ENCODE measurements at regions not wholly inside any gene's neighbourhood (a gene's known extent, or its start where the extent isn't known, plus 50 kb on each side); places are given as distances from the start of the nearest gene placed in this dataset.

DNA sequence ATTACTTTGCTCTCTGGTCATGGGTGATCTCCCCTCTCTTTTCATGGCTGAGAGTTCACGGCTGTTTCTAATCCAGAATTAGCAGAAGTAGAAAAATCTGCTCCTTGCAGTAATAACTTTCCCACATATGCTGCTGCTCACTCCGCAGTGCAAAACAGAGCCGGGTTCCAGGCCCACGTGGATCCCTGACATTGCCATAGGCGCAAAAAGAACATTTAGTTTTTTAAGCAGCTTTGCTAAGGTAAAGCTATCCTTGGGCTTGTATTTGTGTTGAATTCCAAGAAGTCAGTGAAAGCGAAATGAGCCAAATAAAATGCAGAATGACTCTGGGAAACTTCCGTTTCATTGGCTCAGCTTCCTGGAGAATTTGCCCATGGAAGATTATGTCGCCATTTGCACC lies 633.7 kb upstream of the SUCLG2 start:
- no peak for DNase-seq

DNA sequence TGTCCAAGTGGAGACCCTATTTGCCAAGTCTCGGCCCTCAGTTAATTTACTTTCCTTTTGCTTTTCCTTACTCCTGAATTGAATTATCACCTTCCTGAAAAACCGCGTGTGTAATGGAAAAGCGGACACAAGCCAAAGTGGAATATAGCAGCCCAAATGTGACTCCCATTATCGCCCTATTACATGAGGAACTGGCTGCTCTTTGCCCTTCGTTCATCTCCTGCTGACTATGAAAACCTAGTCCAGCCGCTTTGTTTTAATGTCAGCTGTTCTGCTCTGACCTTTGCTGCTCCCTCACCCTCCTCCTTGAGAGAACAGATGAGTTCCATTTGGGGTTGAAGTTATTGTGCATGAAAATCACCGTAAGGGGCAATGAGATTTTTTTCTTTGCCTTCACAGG lies 632.7 kb upstream of the SUCLG2 start:
- no peak for DNase-seq

DNA sequence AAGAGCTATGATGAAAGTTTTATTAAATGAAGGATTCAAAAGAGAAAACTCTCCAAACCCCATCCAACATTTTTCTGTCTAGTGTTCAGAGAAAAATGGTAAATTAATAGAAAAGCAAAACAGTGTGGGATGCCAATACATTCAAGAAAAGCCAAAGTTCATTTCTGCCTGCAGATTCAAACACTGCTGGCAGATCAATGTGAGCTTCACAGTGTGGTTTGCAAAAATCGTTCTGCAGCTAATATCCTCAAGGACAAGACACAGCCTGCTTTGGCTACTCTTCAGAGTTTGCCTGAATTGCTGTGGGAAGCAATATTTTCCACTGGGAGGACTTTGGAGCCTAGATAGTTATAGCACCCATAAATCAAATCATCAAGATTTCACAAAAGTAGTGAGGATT lies 619.9 kb upstream of the SUCLG2 start:
- no peak for DNase-seq

DNA sequence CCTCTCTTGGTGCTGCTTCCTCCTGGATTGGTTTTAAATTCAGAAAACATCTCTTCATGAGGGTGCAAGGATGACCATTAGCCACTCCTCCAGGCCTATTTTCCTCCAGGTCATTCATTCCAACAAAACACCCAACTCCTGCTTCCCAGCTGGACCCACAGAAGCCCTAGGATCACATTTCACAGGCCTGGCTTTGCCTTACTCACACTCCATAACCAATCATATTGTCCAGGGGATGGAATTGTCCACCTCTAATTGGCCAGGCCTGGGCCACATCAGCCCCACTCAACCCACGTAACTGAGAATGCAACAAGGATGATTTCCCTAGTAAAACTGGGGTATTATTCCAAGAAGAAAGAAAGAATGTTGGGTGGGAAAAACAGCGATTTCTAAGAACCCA lies 616.7 kb upstream of the SUCLG2 start:
- no peak for DNase-seq

DNA sequence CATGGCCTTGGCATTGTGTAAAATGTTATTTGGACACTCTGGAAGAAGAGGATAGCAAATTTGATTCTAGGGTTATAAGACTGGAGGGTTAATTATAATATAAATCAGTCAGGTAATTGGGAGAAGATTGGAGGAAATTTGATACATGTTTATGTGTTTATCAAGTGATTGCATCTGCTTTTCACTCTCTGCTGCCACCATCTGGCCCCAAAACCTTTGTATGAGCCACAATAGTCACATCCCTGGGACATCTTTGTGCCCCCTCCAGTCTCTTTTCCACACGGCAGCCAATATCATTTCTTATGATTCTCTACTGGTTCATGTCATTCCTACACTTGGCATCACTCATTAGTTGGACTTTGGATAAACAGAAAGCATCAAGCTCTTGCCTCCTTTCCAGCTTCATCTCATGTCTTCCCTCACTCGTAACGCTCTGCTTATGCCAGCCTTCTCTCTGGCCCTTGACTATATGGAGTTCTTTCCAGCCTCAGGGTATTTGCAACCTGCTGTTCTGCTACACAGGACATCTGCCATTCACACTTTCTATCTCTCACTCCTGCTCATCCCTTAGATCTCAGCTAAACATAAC lies 602.3 kb upstream of the SUCLG2 start:
- no peak for DNase-seq

DNA sequence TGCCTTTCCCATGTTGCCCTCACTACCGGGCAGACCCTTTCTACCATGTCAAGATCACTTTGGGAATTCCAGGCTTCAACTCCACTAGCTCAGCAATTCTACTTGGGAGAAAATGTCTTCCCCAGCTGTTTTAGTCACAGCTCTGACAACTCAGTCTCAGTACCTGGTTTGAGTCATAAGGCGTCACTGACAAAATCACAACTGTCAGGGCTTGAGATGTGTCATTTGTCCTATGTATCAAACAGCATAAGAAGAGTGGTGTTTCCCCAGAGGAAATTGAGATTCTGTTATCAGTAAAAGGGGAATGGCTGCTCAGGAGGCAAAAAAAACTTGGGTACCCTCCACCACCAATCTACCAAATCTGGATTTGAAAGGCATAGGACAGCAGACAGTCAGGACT lies 594.9 kb upstream of the SUCLG2 start:
- DNase-seq = peak; percentile 37

DNA sequence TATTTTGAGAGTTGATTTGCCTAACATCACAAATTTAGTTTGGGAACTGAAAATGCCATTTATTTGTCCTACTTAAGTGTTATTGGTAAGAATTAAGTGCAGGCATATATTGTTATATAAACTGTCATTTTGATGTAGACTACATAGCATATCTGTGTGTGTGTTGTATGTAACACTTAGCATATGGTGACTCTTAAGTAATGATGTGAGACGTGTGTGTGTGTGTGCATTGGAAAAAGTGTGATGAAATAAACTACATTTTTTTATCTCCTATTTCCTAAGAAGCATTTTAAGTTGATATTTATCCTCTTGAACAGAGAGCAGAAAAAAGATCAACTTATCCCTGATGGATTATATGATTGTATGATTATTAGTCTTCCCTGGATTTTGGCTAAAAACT lies 588.2 kb upstream of the SUCLG2 start:
- no peak for DNase-seq

DNA sequence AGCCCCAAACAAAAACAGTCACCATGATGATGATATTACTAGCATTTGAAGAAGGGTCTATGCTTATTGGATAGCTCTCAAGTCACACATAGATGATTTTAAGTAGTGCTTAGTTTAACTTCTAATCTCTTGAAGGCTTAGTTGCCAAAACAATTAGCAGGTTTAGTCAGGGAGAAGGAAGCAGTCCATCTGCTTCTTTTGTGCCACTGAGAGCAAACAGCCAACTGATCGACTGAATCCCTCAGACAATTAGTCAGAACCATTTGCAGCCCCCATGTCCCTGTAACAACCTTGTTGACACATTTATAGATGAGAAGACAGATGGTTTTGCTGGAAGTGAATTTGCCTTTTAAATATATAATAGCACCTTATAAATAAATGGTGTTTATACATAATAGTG lies 585.1 kb upstream of the SUCLG2 start:
- no peak for DNase-seq

DNA sequence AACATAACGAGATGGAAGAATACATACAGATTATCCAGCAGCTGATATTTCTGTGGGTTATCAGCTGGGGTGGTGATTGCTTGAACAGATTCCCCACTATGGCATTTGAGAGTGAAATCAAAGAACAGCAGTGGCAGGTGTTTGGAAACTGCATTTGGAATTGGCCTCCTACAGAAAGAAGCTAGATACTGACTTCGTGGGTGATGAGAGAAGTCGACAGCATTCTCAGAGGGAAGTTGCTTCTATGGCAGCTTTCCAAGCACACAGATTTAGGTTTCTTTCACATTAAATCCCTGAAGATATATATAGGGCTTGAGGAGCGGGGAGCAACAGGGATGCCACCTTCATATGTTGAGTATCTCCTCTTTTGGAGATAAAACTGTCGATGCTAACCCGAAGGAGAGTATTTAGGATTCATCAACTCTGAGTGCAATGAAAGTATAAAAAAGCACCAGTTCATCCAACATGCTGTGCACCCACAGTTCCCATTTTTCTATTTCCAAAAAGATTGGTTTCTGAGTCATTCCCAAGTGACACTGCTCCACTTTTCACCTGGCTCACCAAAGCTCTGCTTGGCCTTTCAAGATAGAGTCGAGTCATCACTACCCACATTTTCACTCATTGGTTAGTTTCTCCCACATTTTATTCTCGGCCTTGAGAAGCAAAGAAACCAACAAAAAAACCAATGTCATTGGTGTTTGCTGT lies 579.8 kb upstream of the SUCLG2 start:
- no peak for DNase-seq

DNA sequence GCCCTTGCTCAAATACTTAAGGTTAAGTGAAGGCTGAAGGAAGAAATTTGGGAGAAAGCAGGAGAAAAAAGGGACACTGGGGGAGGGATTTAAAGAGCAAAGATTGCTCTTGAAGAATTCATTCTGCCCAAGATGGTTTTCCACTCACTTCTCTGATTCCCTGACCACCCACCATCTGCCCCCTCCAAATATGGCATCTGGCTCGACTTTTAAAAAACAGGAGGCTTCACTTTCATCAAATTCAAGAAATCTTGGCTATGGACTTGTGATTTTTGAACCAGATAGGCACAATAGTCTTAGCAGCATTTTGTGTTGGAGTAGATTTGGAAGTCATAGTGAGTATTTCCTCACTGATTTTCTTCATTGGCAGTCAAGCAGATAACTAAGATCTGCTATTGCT lies 574.4 kb upstream of the SUCLG2 start:
- DNase-seq = no peak

DNA sequence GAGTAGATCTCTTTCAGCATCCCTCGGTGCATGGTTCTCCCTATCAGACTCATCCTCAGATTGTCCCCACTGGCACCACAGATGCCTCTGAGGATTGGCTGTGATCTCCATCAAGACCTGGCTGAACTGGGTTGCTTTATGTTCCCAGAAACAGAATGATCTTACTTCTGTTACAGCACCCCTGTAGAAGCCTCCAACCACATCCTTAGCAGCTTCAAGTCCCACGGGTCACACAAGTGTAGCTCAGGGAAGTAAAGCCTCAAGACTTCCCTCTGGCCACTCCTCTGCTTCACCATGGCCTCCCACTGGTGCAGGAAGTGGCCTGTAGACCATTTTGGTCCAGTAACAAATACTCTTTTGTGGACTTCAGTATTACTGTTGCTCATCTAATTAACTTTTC lies 566.4 kb upstream of the SUCLG2 start:
- DNase-seq = no peak

DNA sequence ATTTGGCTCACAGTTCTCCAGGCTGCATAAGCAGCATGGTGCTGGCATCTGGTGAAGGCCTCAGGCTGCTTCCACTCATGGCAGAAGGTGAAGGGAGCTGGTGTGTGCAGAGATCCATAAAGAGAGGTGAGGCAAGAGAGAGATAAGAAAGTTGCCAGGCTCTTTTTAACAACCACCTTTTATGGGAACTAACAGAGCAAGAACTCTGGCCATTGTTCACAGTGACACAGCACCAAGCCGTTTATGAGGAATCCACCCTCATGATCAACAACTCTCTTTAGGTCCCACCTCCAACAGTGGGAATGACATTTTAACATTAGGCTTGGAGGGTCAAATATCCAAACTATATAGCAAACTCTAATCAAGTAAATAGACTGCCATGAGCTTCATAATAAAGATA lies 557.2 kb upstream of the SUCLG2 start:
- DNase-seq = no peak

DNA sequence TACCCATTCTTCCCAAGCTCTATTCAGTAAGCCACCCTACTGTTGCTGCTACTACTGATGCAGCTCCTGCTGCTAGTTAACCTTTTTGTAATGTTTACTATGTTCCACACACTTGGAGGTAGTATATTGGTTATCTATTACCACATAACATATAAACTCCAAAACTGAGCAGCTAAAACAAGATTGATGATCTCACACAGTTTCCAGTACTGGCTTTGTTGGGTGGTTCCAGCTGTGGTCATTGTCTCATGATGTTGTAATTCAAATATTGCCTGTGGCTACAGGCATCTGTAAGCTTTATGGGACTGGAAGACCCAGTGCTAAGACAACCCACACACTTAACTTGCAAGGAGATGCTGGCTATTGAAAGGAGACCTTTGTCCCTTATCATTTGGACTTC lies 556.2 kb upstream of the SUCLG2 start:
- DNase-seq = no peak

DNA sequence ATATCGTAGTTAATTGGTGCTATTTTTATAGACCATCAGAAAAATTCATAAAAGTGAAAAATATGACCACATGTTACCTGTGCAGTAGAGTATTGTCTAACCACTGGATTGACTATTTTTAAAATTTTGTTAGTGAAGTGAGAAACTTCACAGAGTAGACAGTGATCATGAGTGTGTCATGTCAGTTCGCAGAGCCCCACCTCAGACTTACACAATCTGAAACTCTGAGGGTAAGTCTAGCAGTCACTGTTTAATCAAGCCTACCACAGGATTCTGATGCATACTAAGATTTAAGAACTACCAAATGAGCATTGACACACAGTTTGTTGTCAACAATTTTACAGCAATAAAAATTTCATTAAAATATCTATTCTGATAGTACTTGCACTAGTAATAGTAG lies 552.9 kb upstream of the SUCLG2 start:
- DNase-seq = peak; percentile 16

DNA sequence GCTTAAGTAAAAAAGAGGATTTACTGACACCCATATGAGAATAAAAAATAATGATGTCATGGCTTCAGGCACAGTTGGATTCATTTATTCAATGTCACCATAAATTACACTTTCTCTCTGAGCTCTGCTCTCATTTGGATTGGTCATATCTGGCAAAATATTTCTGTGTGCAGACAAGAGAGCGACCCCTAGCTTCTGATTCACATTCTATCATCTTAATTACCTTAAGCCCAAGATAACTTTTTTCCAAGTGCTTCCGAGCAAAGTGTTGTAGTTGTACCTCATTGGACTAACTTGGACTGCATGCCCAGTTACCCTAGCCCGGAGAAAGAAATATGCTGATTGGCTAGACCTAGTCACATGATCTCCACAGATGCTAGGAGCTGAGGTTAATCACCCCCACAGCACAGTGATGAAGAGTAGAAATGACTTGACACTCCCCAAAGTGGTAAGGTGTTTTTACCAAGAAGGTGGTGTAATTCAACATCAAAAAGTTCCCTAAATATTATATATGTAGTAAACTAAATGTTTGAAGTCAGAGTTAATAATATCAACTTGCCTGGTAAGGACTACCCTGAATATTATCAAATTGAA lies 552.2 kb upstream of the SUCLG2 start:
- DNase-seq = peak; percentile 1

DNA sequence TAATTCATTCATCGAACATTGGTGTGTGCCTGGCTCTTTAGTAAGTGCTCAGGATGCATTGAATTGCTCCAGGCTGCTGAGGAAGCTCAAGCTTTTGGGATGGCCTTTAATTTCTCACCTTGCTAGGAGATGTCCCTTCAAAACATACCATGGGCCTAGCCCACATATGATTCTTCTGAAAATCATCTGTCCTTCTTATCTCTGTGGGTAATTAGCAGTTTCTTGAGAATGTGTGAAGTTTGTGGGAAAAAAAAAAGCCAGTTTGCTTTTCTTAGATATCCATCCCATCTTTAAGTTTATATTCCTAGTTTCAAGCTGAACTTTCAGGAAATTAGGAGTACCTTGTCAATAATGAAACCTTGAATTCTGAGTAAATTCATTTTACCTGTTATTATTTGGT lies 532.3 kb upstream of the SUCLG2 start:
- no peak for DNase-seq

DNA sequence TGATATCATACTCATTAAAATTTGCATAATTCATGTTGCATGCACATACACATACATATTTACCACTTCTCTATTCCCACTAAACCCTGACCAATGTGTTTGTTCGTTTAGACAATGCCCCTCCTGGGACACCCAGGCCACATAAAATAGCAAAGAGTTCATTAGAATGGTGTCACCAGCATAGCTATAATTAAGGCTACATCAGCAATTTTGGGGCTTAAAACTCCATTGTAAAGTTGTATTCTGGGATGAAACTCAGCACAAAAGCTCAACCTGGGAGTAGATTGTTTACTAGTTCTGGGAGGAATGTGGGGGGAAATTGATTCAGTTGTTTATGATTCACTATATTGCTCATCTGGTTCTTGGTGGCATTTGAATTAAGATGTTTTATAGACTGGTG lies 522.2 kb upstream of the SUCLG2 start:
- no peak for DNase-seq

DNA sequence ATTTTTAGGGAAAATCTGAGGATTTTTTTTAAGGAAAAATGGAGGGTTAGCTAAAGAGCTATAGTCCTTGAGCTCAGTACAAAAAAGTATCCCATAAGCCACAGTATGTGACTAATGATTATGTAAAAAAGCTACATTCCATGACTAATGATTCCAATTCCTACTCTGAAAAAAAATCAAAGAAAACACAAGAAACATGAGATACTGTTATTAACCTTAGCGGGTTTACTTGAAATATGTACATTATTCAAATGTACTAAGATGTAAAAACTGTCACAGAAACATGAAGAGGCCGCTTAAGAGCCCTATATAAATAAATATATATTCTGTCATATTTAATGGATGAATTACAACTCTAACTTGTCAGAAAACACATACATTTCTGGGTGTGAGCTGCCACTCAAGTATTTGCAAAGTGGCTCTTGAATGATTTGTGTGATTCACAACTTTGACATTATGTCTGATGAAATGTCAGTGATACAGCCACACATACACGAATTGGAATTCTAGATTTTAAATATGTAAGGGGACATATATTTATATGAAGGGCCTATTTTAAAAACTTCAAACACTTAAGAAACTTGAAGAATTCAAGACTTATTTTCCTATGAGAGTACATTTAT lies 518.7 kb upstream of the SUCLG2 start:
- DNase-seq = no peak

DNA sequence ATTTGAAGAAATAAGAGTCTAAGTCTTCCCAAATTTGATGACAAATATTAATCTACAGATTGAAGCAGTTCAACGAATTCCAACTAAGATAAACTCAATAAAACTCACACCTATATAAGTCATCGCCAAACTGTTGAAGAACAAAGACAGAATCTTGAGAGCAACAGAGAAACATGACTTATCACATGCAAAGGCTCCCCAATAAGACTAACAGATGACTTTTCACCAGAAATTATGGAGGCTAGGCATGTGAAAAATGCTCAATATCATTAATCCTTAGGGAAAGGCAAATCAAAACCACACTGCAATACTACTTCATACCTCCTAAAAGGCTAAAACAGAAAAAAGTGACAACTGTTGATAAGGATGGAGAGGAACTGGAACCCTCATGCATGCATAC lies 517.6 kb upstream of the SUCLG2 start:
- DNase-seq = no peak

DNA sequence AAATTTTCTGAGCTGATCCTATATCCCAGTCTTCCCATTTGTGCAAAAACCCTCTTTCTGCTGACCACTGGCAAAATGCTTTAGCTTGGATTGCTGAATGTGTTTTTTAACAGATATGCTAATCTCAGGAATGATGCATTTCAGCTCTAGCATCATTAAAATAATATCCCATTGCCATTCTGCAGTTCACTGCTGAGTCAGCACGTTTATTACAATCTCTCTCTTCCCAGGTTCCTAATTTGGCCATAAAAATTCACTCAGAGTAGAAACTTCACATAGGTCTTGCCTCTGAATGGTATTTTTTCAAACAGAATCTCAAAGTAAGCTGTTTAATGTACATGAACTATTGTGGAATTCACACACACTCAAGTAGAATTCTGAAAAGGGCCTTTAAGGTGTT lies 509.6 kb upstream of the SUCLG2 start:
- DNase-seq = no peak

DNA sequence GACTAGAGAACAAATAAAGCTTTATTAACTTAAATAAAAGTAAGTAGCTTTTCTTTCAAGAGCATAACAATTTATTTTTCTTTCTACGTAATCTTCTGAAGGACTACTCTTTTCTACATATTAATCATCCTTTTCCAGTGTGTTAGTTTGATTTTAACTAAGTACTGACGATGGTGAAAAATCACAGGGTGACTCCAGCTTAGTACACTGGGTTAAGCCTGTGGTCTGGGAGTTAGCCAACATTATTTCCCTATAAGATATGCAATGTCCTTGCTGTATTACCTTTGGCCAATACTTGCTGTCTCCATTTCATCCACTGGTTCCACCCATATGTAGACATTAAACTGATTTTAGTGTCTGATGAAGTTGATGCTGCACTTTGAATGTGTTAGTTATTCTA lies 508.6 kb upstream of the SUCLG2 start:
- no peak for DNase-seq

DNA sequence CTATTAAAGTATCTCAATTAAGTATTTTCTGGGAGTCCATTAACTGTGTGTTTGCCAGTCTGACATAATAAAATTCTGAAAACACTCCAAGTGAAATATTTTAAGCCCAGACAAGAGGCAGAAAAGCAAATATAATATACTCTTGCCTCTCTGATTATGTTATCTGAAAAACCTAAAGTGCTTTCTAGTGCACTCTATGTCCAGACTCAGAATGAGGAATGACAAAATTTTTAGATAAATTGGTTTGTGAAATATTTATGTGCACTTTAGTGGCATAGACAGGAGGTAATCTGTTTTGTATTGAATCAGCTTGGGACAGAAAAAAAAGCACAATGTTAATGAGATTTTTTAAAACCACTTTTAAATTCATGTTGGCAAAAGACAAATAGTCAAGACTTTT lies 508.2 kb upstream of the SUCLG2 start:
- DNase-seq = no peak

DNA sequence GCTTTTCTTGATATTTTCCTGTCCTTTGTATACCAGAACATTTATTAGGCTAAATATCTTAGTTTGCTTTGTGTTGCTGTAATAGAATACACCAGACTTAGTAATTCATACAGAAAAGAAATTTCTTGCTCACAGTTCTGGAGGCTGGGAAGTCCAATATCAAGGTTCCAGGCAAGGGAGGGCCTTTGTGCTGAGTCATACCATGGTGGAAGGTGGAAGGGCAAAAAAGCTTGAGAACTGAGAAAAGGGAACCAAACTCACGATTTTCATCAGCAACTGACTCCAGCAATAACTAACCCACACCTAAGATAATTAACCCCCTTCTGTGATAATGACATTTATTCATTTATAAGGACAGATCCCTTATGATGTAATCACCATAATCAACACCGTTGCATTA lies 496.9 kb upstream of the SUCLG2 start:
- DNase-seq = no peak

DNA sequence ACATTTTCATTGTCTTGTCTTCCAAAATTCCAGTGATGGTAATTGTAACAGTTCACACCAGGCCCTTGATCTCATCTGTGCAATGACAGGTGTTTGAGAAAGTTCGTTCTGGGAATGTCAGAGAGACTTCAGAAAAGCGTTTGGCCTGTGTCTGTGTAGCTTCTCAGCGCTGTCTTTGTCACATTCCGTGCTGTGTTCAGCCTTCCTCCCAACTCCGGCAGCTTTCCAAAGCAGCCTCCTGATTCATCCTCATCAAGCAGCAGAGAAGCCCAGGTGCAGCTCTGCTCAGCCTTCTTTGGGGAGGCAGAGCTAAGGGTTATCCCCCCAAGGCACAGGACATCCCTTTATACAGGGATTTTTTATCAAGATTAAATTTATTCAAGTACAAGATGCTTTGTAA lies 494.0 kb upstream of the SUCLG2 start:
- DNase-seq = no peak

DNA sequence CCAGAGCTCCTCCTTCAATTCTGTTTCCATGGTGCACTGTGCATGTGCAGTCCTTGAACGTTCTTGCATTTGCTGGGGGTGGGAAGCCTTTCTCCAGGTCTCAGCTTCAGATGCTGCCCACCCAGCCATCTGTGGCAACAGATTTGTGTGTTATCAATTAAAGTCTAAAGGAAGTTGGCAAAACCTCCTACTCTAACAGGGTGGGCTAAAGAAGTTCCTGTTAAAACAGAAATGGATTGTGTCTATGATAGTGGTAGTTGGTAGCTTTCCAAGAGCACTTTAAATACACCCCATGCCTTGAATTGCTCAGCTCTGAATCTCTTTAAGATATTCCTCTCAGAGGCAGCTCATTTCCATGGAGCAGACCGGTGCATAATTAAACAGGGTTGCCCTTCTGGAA lies 488.0 kb upstream of the SUCLG2 start:
- DNase-seq = no peak

Measured in activated CD4-positive, alpha-beta T cell treated with anti-CD3 and anti-CD28 coated beads, Interleukin-2, Interleukin-6, amounts not matched to agents 100 ng/mL and 50 ng/mL, durations not matched to agents 16 hours and 8 hours (primary cell).